ENCODE measurements at regions not wholly inside any gene's neighbourhood (a gene's known extent, or its start where the extent isn't known, plus 50 kb on each side); places are given as distances from the start of the nearest gene placed in this dataset.

- CTCF ChIA-PET = no interaction called here
- Histone ChIP-seq H3K9ac (no peak overlapping the region), H3K27ac (ENCODE audit: low read depth in 2 of 2, low read length in 1 of 2) (no peak overlapping the region), H3K27me3 (ENCODE audit: insufficient read depth) (no peaks in the 10 kb centered on the region), H3K9me2 (no peaks in the 10 kb centered on the region), H3K9me3 (no peaks in the 10 kb centered on the region), H3K4me2 (no peak overlapping the region), H3F3A (replicated peaks; ENCODE audit: insufficient read depth) (no peaks in the 10 kb centered on the region), H3K4me3 (ENCODE audit: low read depth in 2 of 2, low read length in 1 of 2) (no peak overlapping the region), H2AFZ (ENCODE audit: low read depth) (no peak overlapping the region), H3K4me1 (ENCODE audit: control insufficient read depth in 1 of 2, insufficient read depth in 2 of 2, low read depth in 1 of 2, low read length in 1 of 2) (no peaks in the 10 kb centered on the region), H4K20me1 (ENCODE audit: insufficient read depth) (no peaks in the 10 kb centered on the region), H3K79me2 (ENCODE audit: insufficient read depth) (no peaks in the 10 kb centered on the region), H3K36me3 (replicated peaks in 1 of 2; ENCODE audit: control insufficient read depth in 1 of 2, insufficient read depth in 2 of 2, low read length in 1 of 2) (no peaks in the 10 kb centered on the region)
- no peak for DNase-seq
- POLR2A ChIA-PET = no interaction called here
- WGBS (ENCODE audit: low lambda C conversion rate) = under 1% methylated on average over 8 of the region's 8 CpGs
- TF ChIP-seq FOSL2 (IDR thresholded peaks at IDR 0.05; ENCODE audit: borderline replicate concordance, low read depth) = no peak
- TF ChIP-seq ZBTB33 (IDR thresholded peaks at IDR 0.05; ENCODE audit: borderline replicate concordance, low read depth) = no peak
- TF ChIP-seq RXRA (IDR thresholded peaks at IDR 0.05; ENCODE audit: borderline replicate concordance, low read depth) = no peak
- TF ChIP-seq EP300 (IDR thresholded peaks at IDR 0.05; ENCODE audit: borderline replicate concordance in 1 of 2, low read depth in 1 of 2, low read length in 1 of 2) = no peak
- TF ChIP-seq RAD21 (IDR thresholded peaks at IDR 0.05; ENCODE audit: low read length) = no peak
- TF ChIP-seq RCOR1 (IDR thresholded peaks at IDR 0.05; ENCODE audit: low read length) = no peak
- no peak for TF ChIP-seq TAF1 (IDR thresholded peaks at IDR 0.05; ENCODE audit: borderline replicate concordance, low read depth, low read length)
- no peak for TF ChIP-seq YY1 (IDR thresholded peaks at IDR 0.05; ENCODE audit: low read depth)
- TF ChIP-seq MEF2A (IDR thresholded peaks at IDR 0.05; ENCODE audit: borderline replicate concordance, low read depth) = no peak
- TF ChIP-seq NRF1 (IDR thresholded peaks at IDR 0.05; ENCODE audit: low read depth, low read length) = no peak
- no peak for TF ChIP-seq NFIC (IDR thresholded peaks at IDR 0.05; ENCODE audit: borderline replicate concordance)
- TF ChIP-seq CHD2 (IDR thresholded peaks at IDR 0.05; ENCODE audit: low read length, partially characterized antibody) = no peak
- no peak for TF ChIP-seq SIN3A (IDR thresholded peaks at IDR 0.05; ENCODE audit: borderline replicate concordance, low read depth, low read length)
- TF ChIP-seq TEAD4 (IDR thresholded peaks at IDR 0.05; ENCODE audit: borderline replicate concordance, insufficient read depth) = no peak
- TF ChIP-seq ELF1 (IDR thresholded peaks at IDR 0.05) = no peak
- TF ChIP-seq REST (IDR thresholded peaks at IDR 0.05; ENCODE audit: low read depth, low read length) = no peak
- TF ChIP-seq GABPA (IDR thresholded peaks at IDR 0.05; ENCODE audit: low read depth) = no peak
- TF ChIP-seq MAX (IDR thresholded peaks at IDR 0.05; ENCODE audit: low read depth) = no peak
These were observed 304.4 kb downstream of the WDR72 start for GRCh38 chr15:53454843-53455721.

All from SK-N-SH (cell line).